ENCODE measurements at regions not wholly inside any gene's neighbourhood (a gene's known extent, or its start where the extent isn't known, plus 50 kb on each side); places are given as distances from the start of the nearest gene placed in this dataset.

- no peak for TF ChIP-seq CTCF (conservative IDR thresholded peaks at IDR 0.05; ENCODE audit: low read depth, low read length)
- TF ChIP-seq EZH2 (IDR thresholded peaks at IDR 0.05; ENCODE audit: low read length, unreplicated experiment), result no peak
- TF ChIP-seq EZH2phosphoT487 (IDR thresholded peaks at IDR 0.05; ENCODE audit: borderline replicate concordance, low read length), result no peak
Measured at GRCh38 chr20:58001946-58002345, 226.5 kb downstream of the ANKRD60 start.
